ENCODE measurements at regions not wholly inside any gene's neighbourhood (a gene's known extent, or its start where the extent isn't known, plus 50 kb on each side); places are given as distances from the start of the nearest gene placed in this dataset.

GRCh38 chr7:11896663-11897062, 64.7 kb upstream of the THSD7A start:
- no peak for TF ChIP-seq POLR2A (IDR thresholded peaks at IDR 0.05)
- TF ChIP-seq, protein P1, sequence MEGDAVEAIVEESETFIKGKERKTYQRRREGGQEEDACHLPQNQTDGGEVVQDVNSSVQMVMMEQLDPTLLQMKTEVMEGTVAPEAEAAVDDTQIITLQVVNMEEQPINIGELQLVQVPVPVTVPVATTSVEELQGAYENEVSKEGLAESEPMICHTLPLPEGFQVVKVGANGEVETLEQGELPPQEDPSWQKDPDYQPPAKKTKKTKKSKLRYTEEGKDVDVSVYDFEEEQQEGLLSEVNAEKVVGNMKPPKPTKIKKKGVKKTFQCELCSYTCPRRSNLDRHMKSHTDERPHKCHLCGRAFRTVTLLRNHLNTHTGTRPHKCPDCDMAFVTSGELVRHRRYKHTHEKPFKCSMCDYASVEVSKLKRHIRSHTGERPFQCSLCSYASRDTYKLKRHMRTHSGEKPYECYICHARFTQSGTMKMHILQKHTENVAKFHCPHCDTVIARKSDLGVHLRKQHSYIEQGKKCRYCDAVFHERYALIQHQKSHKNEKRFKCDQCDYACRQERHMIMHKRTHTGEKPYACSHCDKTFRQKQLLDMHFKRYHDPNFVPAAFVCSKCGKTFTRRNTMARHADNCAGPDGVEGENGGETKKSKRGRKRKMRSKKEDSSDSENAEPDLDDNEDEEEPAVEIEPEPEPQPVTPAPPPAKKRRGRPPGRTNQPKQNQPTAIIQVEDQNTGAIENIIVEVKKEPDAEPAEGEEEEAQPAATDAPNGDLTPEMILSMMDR (IDR thresholded peaks at IDR 0.05 in 8 of 11, conservative IDR thresholded peaks at IDR 0.05 in 3 of 11): no peak
